RPMI7951 (cell line): ENCODE measurements at regions not wholly inside any gene's neighbourhood (a gene's known extent, or its start where the extent isn't known, plus 50 kb on each side); places are given as distances from the start of the nearest gene placed in this dataset.
"Not testable (repeated sequence)": the region's sequence is repeated elsewhere in the genome, so short reads cannot be mapped to it uniquely, and the experiment has no call there.

ENCODE experiments used
- DNase-seq: peaks from one replicate; pipeline ENCODE4 v3.0.0-alpha.2; 2012; ENCODE audit warnings: low read depth

- not testable (repeated sequence) for DNase-seq
These were observed 146.6 kb upstream of the GRK3 start for GRCh38 chr22:25417826-25418225.

- DNase-seq: no peak
These were observed 145.0 kb upstream of the GRK3 start for GRCh38 chr22:25419247-25420113.

- not testable (repeated sequence) for DNase-seq
These were observed 144.4 kb upstream of the GRK3 start for GRCh38 chr22:25420114-25420441.

- DNase-seq: no peak
These were observed 144.0 kb upstream of the GRK3 start for GRCh38 chr22:25420471-25420924.

GRCh38 chr22:25420925-25421904 lies 143.3 kb upstream of the GRK3 start:
- no peak for DNase-seq

GRCh38 chr22:25426530-25427308 lies 137.8 kb upstream of the GRK3 start:
- DNase-seq: not testable (repeated sequence)

GRCh38 chr22:25431637-25432342 lies 132.7 kb upstream of the GRK3 start:
- not testable (repeated sequence) for DNase-seq

GRCh38 chr22:25433381-25433970 lies 131.0 kb upstream of the GRK3 start:
- DNase-seq: not testable (repeated sequence)

- DNase-seq: no peak
These were observed 126.9 kb upstream of the GRK3 start for GRCh38 chr22:25437414-25438160.

- DNase-seq: no peak
These were observed 117.3 kb upstream of the GRK3 start for GRCh38 chr22:25447067-25447685.

GRCh38 chr22:25447686-25448434 lies 116.6 kb upstream of the GRK3 start:
- peak; percentile 77 for DNase-seq

GRCh38 chr22:25448435-25449051 lies 115.9 kb upstream of the GRK3 start:
- peak; percentile 1 for DNase-seq

GRCh38 chr22:25449781-25450317 lies 114.6 kb upstream of the GRK3 start:
- DNase-seq: no peak

GRCh38 chr22:25451480-25452114 lies 112.9 kb upstream of the GRK3 start:
- DNase-seq: no peak

- no peak for DNase-seq
These were observed 112.3 kb upstream of the GRK3 start for GRCh38 chr22:25452116-25452700.

GRCh38 chr22:25453058-25453457 lies 111.4 kb upstream of the GRK3 start:
- DNase-seq: no peak

- no peak for DNase-seq
These were observed 110.9 kb upstream of the GRK3 start for GRCh38 chr22:25453557-25453956.
